GM12892 (cell line): ENCODE measurements at regions not wholly inside any gene's neighbourhood (a gene's known extent, or its start where the extent isn't known, plus 50 kb on each side); places are given as distances from the start of the nearest gene placed in this dataset.

Source experiments
- POLR2A ChIP-seq: IDR thresholded peaks from 2 replicates; pipeline ENCODE4 v1.6.1; 2011; ENCODE audit warnings: low read depth, low read length, control low read depth
- POLR2AphosphoS5 ChIP-seq: IDR thresholded peaks from 2 replicates; pipeline ENCODE4 v1.6.1; 2011; ENCODE audit warnings: low read depth, low read length, control low read depth
- TAF1 ChIP-seq: IDR thresholded peaks from 2 replicates; pipeline ENCODE4 v1.6.1; 2011; ENCODE audit warnings: low read depth, mild to moderate bottlenecking, control low read depth, low read length, borderline replicate concordance

DNA sequence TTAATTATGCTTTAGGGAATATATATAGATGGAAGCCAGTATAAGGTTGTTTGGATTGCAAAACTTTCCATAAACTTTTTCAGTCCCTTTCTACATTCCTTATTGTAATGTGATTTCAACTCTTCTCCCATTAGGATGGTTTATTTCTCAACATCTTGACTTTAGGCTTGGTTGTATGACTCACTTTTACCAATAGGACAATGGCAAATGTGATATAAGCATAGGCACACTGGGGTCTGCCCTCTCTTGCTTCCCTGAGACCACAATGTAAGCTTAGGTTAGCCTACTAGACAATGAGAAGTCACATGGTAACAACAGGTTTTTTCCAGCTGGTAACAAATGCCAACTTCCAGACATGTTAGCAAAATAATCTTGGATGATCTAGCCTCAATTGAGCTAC, 163.3 kb upstream of the RBPJ start:
- TF ChIP-seq POLR2A = no peak
- no peak for TF ChIP-seq POLR2AphosphoS5
- no peak for TF ChIP-seq TAF1
